ENCODE measurements at regions not wholly inside any gene's neighbourhood (a gene's known extent, or its start where the extent isn't known, plus 50 kb on each side); places are given as distances from the start of the nearest gene placed in this dataset.

DNA sequence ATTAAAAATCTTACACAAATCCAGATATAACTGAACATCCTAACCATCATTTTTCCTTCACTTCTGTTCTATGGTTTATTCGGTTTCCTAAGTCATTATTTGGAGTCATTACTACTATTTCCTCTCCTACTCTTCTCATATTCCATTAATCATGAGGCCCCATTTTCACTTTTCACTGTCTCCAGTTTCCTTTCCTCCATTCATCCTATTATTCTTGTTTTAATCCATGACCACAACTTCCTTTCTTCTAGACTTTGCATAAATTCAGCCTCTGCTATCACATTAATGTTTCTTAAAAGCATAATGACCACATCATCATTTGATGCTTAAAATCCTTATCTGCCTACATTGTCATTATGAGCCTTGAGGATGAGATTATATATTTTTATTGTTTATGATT lies 555.0 kb upstream of the NDST4 start:
- TF ChIP-seq CTCF (IDR thresholded peaks at IDR 0.05), result no peak
- no peak for TF ChIP-seq POLR2A (IDR thresholded peaks at IDR 0.05)

Data from vagina (tissue), 2 donors.